Body of pancreas (tissue), 4 donors: ENCODE measurements at regions not wholly inside any gene's neighbourhood (a gene's known extent, or its start where the extent isn't known, plus 50 kb on each side); places are given as distances from the start of the nearest gene placed in this dataset.
A peak's percentile ranks its signal among the peaks of the same experiment; 100 is the strongest.

Experiments used
- ATAC-seq: fragments of 150-250 bp; one replicate; pipeline ENCODE4 v1.9.1; 2016
- DNase-seq, 4 donors: peaks; one replicate each; pipeline ENCODE4 v3.0.0-alpha.2; 2019
- H3K27ac ChIP-seq, 4 donors: fragments of 200-600 bp; sonication (generic); 1 replicate in 3 of 4; 2 replicates in 1 of 4; pipeline versions ENCODE4 v1.5.1 to v1.6.1; 2016 to 2019; ENCODE audit warnings: mild to moderate bottlenecking in 1 of 4, mixed read lengths in 1 of 4, moderate library complexity in 1 of 4
- H3K27me3 ChIP-seq, 2 donors: fragments of 200-600 bp; sonication (generic); one replicate each; pipeline ENCODE4 v1.6.0; 2016; ENCODE audit warnings: mild to moderate bottlenecking in 1 of 2
- H3K36me3 ChIP-seq, 2 donors: fragments of 200-600 bp; sonication (generic); replicated peaks in 1 of 2; 2 replicates each; pipeline ENCODE4 v1.5.1; 2016; ENCODE audit warnings: low read depth in 2 of 2; ENCODE audit not compliant: insufficient read depth in 1 of 2
- H3K4me1 ChIP-seq: fragments of 200-600 bp; sonication (generic); one replicate; pipeline ENCODE4 v1.6.0; 2016
- H3K4me3 ChIP-seq, 2 donors: fragments of 200-600 bp; sonication (generic); 1 replicate in 1 of 2; 2 replicates in 1 of 2; pipeline ENCODE4 v1.5.1; 2016 to 2019
- H3K9me3 ChIP-seq, 3 donors: fragments of 200-600 bp; sonication (generic); 1 replicate in 2 of 3; 2 replicates in 1 of 3; pipeline ENCODE4 v1.5.1; 2016
- CTCF ChIP-seq, 7 experiments: fragments of 450-650 bp in 4 of 7; fragments of 200-600 bp in 3 of 7; sonication (generic) in 3 of 7; IDR thresholded peaks; one replicate each; pipeline ENCODE4 v1.5.1; 2016 to 2019; ENCODE audit warnings: antibody characterized with exemption in 7 of 7
- POLR2A ChIP-seq, 3 donors: fragments of 450-650 bp; IDR thresholded peaks; one replicate each; pipeline ENCODE4 v1.6.1; 2016; ENCODE audit warnings: antibody characterized with exemption in 3 of 3, mild to moderate bottlenecking in 2 of 3
- WGBS, 2 donors: methylation state at CpG; one replicate each; pipeline ENCODE4 v1.1.5; 2017; 5-methylcytosine and 5-hydroxymethylcytosine counted together
- intact Hi-C: fragments of 100-400 bp; cut with DNase I; formaldehyde crosslinking; loops from one replicate; pipeline ENCODE4 v1.15.1; 2023

- no peak for ATAC-seq
- H3K9me3 ChIP-seq, result no peaks in the 10 kb centered on the region
- intact Hi-C loops, result no loop called here
- H3K4me1 ChIP-seq, result peaks cover 13% of the 10 kb centered on the region
- no peaks in the 10 kb centered on the region for H3K36me3 ChIP-seq
- no peaks in the 10 kb centered on the region for H3K27me3 ChIP-seq
- H3K4me3 ChIP-seq, result no peak overlapping the region
- TF ChIP-seq POLR2A (IDR thresholded peaks at IDR 0.05) (no peak), CTCF (IDR thresholded peaks at IDR 0.05) (no peak)
- 76 to 78% methylated on average over 4 of the region's 4 CpGs for WGBS, 2 donors
- DNase-seq, result no peak
- H3K27ac ChIP-seq, result no peak overlapping the region
Observed at GRCh38 chr16:10314317-10314716, 71.5 kb upstream of the ATF7IP2 start.

GRCh38 chr16:10314811-10315210 is 71.0 kb upstream of the ATF7IP2 start:
- Histone ChIP-seq H3K4me1 (peaks cover 13% of the 10 kb centered on the region), H3K4me3 (no peak overlapping the region), H3K27me3 (no peaks in the 10 kb centered on the region), H3K36me3 (no peaks in the 10 kb centered on the region), H3K9me3 (no peaks in the 10 kb centered on the region), H3K27ac (no peak overlapping the region)
- TF ChIP-seq CTCF (IDR thresholded peaks at IDR 0.05), result peak in 5 of 7 experiments; percentile 5 to 42 (median 26)
- no peak for TF ChIP-seq POLR2A (IDR thresholded peaks at IDR 0.05)
- 39 to 40% methylated on average over 4 of the region's 4 CpGs for WGBS, 2 donors
- intact Hi-C loops, result loop anchor here (5.0 kb wide), 1 partner anchor 197 kb away; no protein-coding TSS in a partner anchor
- DNase-seq, result no peak
- no peak for ATAC-seq

GRCh38 chr16:10317425-10318001 is 68.3 kb upstream of the ATF7IP2 start:
- DNase-seq (no peak), ATAC-seq (no peak)
- no peaks in the 10 kb centered on the region for H3K36me3 ChIP-seq
- H3K4me3 ChIP-seq, result no peak overlapping the region
- intact Hi-C loops, result loop anchor here (5.0 kb wide), 1 partner anchor 195 kb away; no protein-coding TSS in a partner anchor
- no peak overlapping the region for H3K27ac ChIP-seq
- 81 to 92% methylated on average over 3 of the region's 3 CpGs for WGBS, 2 donors
- TF ChIP-seq POLR2A (IDR thresholded peaks at IDR 0.05), result no peak
- TF ChIP-seq CTCF (IDR thresholded peaks at IDR 0.05), result no peak
- peaks cover 9% of the 10 kb centered on the region for H3K4me1 ChIP-seq
- H3K9me3 ChIP-seq, result no peaks in the 10 kb centered on the region
- H3K27me3 ChIP-seq, result no peaks in the 10 kb centered on the region

GRCh38 chr16:10318798-10319500 is 66.9 kb upstream of the ATF7IP2 start:
- TF ChIP-seq POLR2A (IDR thresholded peaks at IDR 0.05) (no peak), CTCF (IDR thresholded peaks at IDR 0.05) (no peak)
- ATAC-seq (no peak), DNase-seq (no peak)
- intact Hi-C loops, result loop anchor here (5.0 kb wide), 1 partner anchor 193 kb away; no protein-coding TSS in a partner anchor
- Histone ChIP-seq H3K4me1 (no peaks in the 10 kb centered on the region), H3K36me3 (no peaks in the 10 kb centered on the region), H3K27ac (no peak overlapping the region), H3K4me3 (no peak overlapping the region), H3K27me3 (no peaks in the 10 kb centered on the region), H3K9me3 (no peaks in the 10 kb centered on the region)
- 69 to 72% methylated on average over 11 of the region's 11 CpGs for WGBS, 2 donors
